IMR-90 (cell line): ENCODE measurements at regions not wholly inside any gene's neighbourhood (a gene's known extent, or its start where the extent isn't known, plus 50 kb on each side); places are given as distances from the start of the nearest gene placed in this dataset.
A peak's percentile ranks its signal among the peaks of the same experiment; 100 is the strongest.

Source experiments
- ATAC-seq: fragments of 200-7000 bp; cut with Tn5 transposase; 2 replicates; pipeline ENCODE4 v1.9.1; 2020; ENCODE audit warnings: low read depth, mild to moderate bottlenecking, moderate library complexity
- BruUV-seq: library from RNA; stranded (reverse); fragments of 400-500 nt; replicated peaks from 2 replicates; lab custom pipeline; 2021; lab: Mats Ljungman, UMichigan
- CTCF ChIA-PET: fragments of 300-600 bp; formaldehyde crosslinking; extraction: SDS; loops from one replicate; lab custom pipeline; 2021; ENCODE audit warnings: antibody characterized with exemption; lab: Yijun Ruan, JAX
- POLR2A ChIA-PET: fragments of 300-600 bp; sonication (Branson Sonifier 250); formaldehyde crosslinking; loops from one replicate; lab custom pipeline; 2022; ENCODE audit warnings: antibody characterized with exemption; ENCODE audit not compliant: unreplicated experiment; lab: Charles Lee
- DNase-seq: peaks from one replicate; pipeline ENCODE4 v3.0.0; 2013
- H2AFZ ChIP-seq: replicated peaks from 2 replicates; pipeline ENCODE3; 2013; ENCODE audit warnings: low read length, mild to moderate bottlenecking; ENCODE audit not compliant: poor library complexity
- H2AK5ac ChIP-seq: 2 replicates; pipeline ENCODE4 v1.6.1; 2013; ENCODE audit warnings: low read depth, low read length, inconsistent platforms
- H2AK9ac ChIP-seq: replicated peaks from 2 replicates; pipeline ENCODE3; 2013; ENCODE audit warnings: mild to moderate bottlenecking, low read depth, low read length, moderate library complexity; ENCODE audit not compliant: poor library complexity
- H2BK120ac ChIP-seq: 2 replicates; pipeline ENCODE4 v1.6.1; 2013; ENCODE audit warnings: low read depth, low read length, inconsistent platforms
- H2BK15ac ChIP-seq: 3 replicates; pipeline ENCODE4 v1.6.1; 2013; ENCODE audit warnings: low read depth, low read length, inconsistent platforms
- H2BK20ac ChIP-seq: 2 replicates; pipeline ENCODE4 v1.6.1; 2013; ENCODE audit warnings: low read depth, mild to moderate bottlenecking, inconsistent platforms, low read length, moderate library complexity
- H2BK5ac ChIP-seq: 2 replicates; pipeline ENCODE4 v1.6.1; 2013; ENCODE audit warnings: mild to moderate bottlenecking, low read depth, low read length, inconsistent platforms; ENCODE audit not compliant: poor library complexity, severe bottlenecking
- H3K14ac ChIP-seq: replicated peaks from 2 replicates; pipeline ENCODE4 v1.6.1; 2013; ENCODE audit warnings: low read depth, low read length, inconsistent platforms
- H3K18ac ChIP-seq: 2 replicates; pipeline ENCODE4 v1.6.1; 2013; ENCODE audit warnings: low read depth, low read length, control low read depth
- H3K23ac ChIP-seq: 2 replicates; pipeline ENCODE4 v1.6.1; 2013; ENCODE audit warnings: low read depth, low read length, inconsistent platforms
- H3K27ac ChIP-seq: 2 replicates; pipeline ENCODE4 v1.5.1; 2013; ENCODE audit warnings: mild to moderate bottlenecking, control low read depth, low read length; ENCODE audit not compliant: insufficient read depth
- H3K27me3 ChIP-seq: 2 replicates; pipeline ENCODE4 v1.6.1; 2013; ENCODE audit warnings: low read length; ENCODE audit not compliant: control insufficient read depth, insufficient read depth
- H3K36me3 ChIP-seq: 2 replicates; pipeline ENCODE4 v1.6.1; 2013; ENCODE audit warnings: low read length, mixed read lengths; ENCODE audit not compliant: control insufficient read depth, insufficient read depth
- H3K4ac ChIP-seq: 2 replicates; pipeline ENCODE4 v1.6.1; 2013; ENCODE audit warnings: low read depth, low read length, inconsistent platforms
- H3K4me1 ChIP-seq: 2 replicates; pipeline ENCODE4 v1.6.1; 2013; ENCODE audit warnings: low read length, mixed read lengths; ENCODE audit not compliant: control insufficient read depth, insufficient read depth
- H3K4me2 ChIP-seq: 2 replicates; pipeline ENCODE4 v1.6.1; 2013; ENCODE audit warnings: low read depth, mild to moderate bottlenecking, control low read depth, low read length, moderate library complexity
- H3K4me3 ChIP-seq: 2 replicates; pipeline ENCODE4 v1.5.1; 2013; ENCODE audit warnings: low read depth, mild to moderate bottlenecking, control low read depth, low read length, moderate library complexity; ENCODE audit not compliant: insufficient read depth
- H3K56ac ChIP-seq: 2 replicates; pipeline ENCODE4 v1.6.1; 2013; ENCODE audit warnings: low read length, inconsistent platforms; ENCODE audit not compliant: insufficient read depth; ENCODE audit errors: extremely low read depth
- H3K79me1 ChIP-seq, 2 experiments: 2 replicates each; pipeline ENCODE4 v1.6.1; 2013; ENCODE audit warnings: low read length in 2 of 2, inconsistent platforms in 1 of 2, low read depth in 1 of 2
- H3K9ac ChIP-seq: 2 replicates; pipeline ENCODE4 v1.6.1; 2013; ENCODE audit warnings: low read depth, low read length, control low read depth
- H3K9me1 ChIP-seq: 2 replicates; pipeline ENCODE4 v1.6.1; 2013; ENCODE audit warnings: low read length, inconsistent platforms; ENCODE audit not compliant: insufficient read depth
- H3K9me3 ChIP-seq: 2 replicates; pipeline ENCODE4 v1.6.1; 2013; ENCODE audit warnings: low read length; ENCODE audit not compliant: control insufficient read depth, insufficient read depth
- H4K20me1 ChIP-seq: 2 replicates; pipeline ENCODE4 v1.6.1; 2013; ENCODE audit warnings: low read length, inconsistent platforms; ENCODE audit not compliant: insufficient read depth
- H4K5ac ChIP-seq: 2 replicates; pipeline ENCODE4 v1.6.1; 2013; ENCODE audit warnings: mild to moderate bottlenecking, low read depth, low read length, control low read depth
- H4K8ac ChIP-seq, 2 experiments: 2 replicates each; pipeline ENCODE4 v1.6.1; 2013; ENCODE audit warnings: low read depth in 2 of 2, low read length in 2 of 2, control low read depth in 1 of 2, inconsistent platforms in 1 of 2
- H4K91ac ChIP-seq: 2 replicates; pipeline ENCODE4 v1.6.1; 2013; ENCODE audit warnings: low read depth, low read length, inconsistent platforms; ENCODE audit not compliant: insufficient read depth
- BHLHE40 ChIP-seq: fragments of 150-350 bp; IDR thresholded peaks from 2 replicates; pipeline ENCODE4 v1.6.1; 2016; ENCODE audit warnings: mild to moderate bottlenecking, low read depth, low read length
- CHD1 ChIP-seq: IDR thresholded peaks from 2 replicates; pipeline ENCODE4 v1.6.1; 2012; ENCODE audit warnings: low read depth, low read length, improper control_type of control experiment
- CTCF ChIP-seq: conservative IDR thresholded peaks from 2 replicates; pipeline ENCODE4 v1.5.1; 2012; ENCODE audit warnings: mild to moderate bottlenecking, low read depth, low read length, improper control_type of control experiment
- ELK1 ChIP-seq: fragments of 150-350 bp; IDR thresholded peaks from 2 replicates; pipeline ENCODE4 v1.6.1; 2016; ENCODE audit warnings: low read depth, mild to moderate bottlenecking, low read length, moderate library complexity, borderline replicate concordance
- FOS ChIP-seq: fragments of 150-350 bp; IDR thresholded peaks from 2 replicates; pipeline ENCODE4 v1.6.1; 2016; ENCODE audit warnings: low read depth, low read length
- MAFK ChIP-seq: IDR thresholded peaks from 2 replicates; pipeline ENCODE4 v1.6.1; 2012; ENCODE audit warnings: low read depth, low read length, improper control_type of control experiment
- MAZ ChIP-seq: IDR thresholded peaks from 2 replicates; pipeline ENCODE4 v1.6.1; 2012; ENCODE audit warnings: low read depth, mild to moderate bottlenecking, low read length, improper control_type of control experiment, moderate library complexity, borderline replicate concordance
- MXI1 ChIP-seq: IDR thresholded peaks from 2 replicates; pipeline ENCODE4 v1.6.1; 2012; ENCODE audit warnings: low read depth, mild to moderate bottlenecking, low read length, moderate library complexity, borderline replicate concordance
- NFE2L2 ChIP-seq: fragments of 150-350 bp; IDR thresholded peaks from 2 replicates; pipeline ENCODE4 v1.6.1; 2016; ENCODE audit warnings: low read depth, mild to moderate bottlenecking, low read length
- RCOR1 ChIP-seq: IDR thresholded peaks from 2 replicates; pipeline ENCODE4 v1.6.1; 2012; ENCODE audit warnings: mild to moderate bottlenecking, low read length, improper control_type of control experiment; ENCODE audit not compliant: insufficient replicate concordance
- RFX5 ChIP-seq: IDR thresholded peaks from 2 replicates; pipeline ENCODE4 v1.8.0; 2012; ENCODE audit warnings: low read depth, mild to moderate bottlenecking, low read length, moderate library complexity
- SMC3 ChIP-seq: fragments of 150-350 bp; IDR thresholded peaks from 2 replicates; pipeline ENCODE4 v1.6.1; 2016; ENCODE audit warnings: low read depth, mild to moderate bottlenecking, antibody characterized with exemption, low read length, moderate library complexity
- WGBS, 2 experiments: methylation state at CpG; one replicate each; pipeline versions ENCODE4 v1.1.5 to v1.1.7; 2013; ENCODE audit warnings: missing lambda C conversion rate in 2 of 2; ENCODE audit not compliant: insufficient read length in 1 of 2; ENCODE audit errors: extremely low coverage in 2 of 2; 5-methylcytosine and 5-hydroxymethylcytosine counted together
- dilution Hi-C: fragments of 300-500 bp; cut with HindIII; formaldehyde crosslinking; loops from one replicate; pipeline ENCODE4 v1.14.3; 2018; ENCODE audit warnings: low sequenced_read_pairs; ENCODE audit not compliant: unreplicated experiment
- in situ Hi-C: fragments of 300-500 bp; cut with MboI; formaldehyde crosslinking; loops from 3 replicates; pipeline ENCODE4 v1.14.3; 2019; ENCODE audit warnings: low sequenced_read_pairs, inconsistent platforms, mixed read lengths
- intact Hi-C: fragments of 100-400 bp; cut with micrococcal nuclease; formaldehyde crosslinking; loops from 2 replicates; pipeline ENCODE4 v1.10.0; 2022
- TF ChIP-seq, protein P1 (sequence below): fragments of 150-350 bp; IDR thresholded peaks from 2 replicates; pipeline ENCODE4 v1.6.1; 2017; ENCODE audit warnings: mild to moderate bottlenecking, antibody characterized with exemption, low read length, low read depth

- H3K9ac ChIP-seq, result no peak overlapping the region
- peaks cover 5% of the 10 kb centered on the region for H3K4me1 ChIP-seq
- no peak overlapping the region for H3K18ac ChIP-seq
- no peaks in the 10 kb centered on the region for H3K36me3 ChIP-seq
- WGBS, 2 experiments, result no CpG with 5 or more reads among the region's 1 CpG
- H2AFZ ChIP-seq, result no peak overlapping the region
- H2AK9ac ChIP-seq, result no peak overlapping the region
- no peak overlapping the region for H4K8ac ChIP-seq
- no peaks in the 10 kb centered on the region for H3K9me3 ChIP-seq
- ChIA-PET CTCF (interaction anchor here (1.5 kb wide), 1 partner anchor 35 kb away, joined by 4 read pairs; no protein-coding TSS in a partner anchor), POLR2A (no interaction called here)
- no peak overlapping the region for H2BK20ac ChIP-seq
- H2BK5ac ChIP-seq, result no peak overlapping the region
- H3K56ac ChIP-seq, result no peak overlapping the region
- intact Hi-C loops (no loop called here), dilution Hi-C loops (no loop called here), in situ Hi-C loops (loop anchor here (25.0 kb wide), 1 partner anchor 262 kb away; no protein-coding TSS in a partner anchor)
- H4K5ac ChIP-seq, result no peak overlapping the region
- no peaks in the 10 kb centered on the region for H3K79me1 ChIP-seq
- H3K4ac ChIP-seq, result 0 out of 2 replicates have a peak overlapping the region, but pooled peaks have one; percentile 2
- ATAC-seq (no peak), DNase-seq (no peak)
- no peaks in the 10 kb centered on the region for H3K27me3 ChIP-seq
- no peak overlapping the region for H3K4me3 ChIP-seq
- H3K23ac ChIP-seq, result no peak overlapping the region
- H2AK5ac ChIP-seq, result no peak overlapping the region
- H2BK15ac ChIP-seq, result no peak overlapping the region
- no peak overlapping the region for H4K91ac ChIP-seq
- no peak overlapping the region; the same call in 1 of the 2 replicates for H2BK120ac ChIP-seq
- no peaks in the 10 kb centered on the region for H4K20me1 ChIP-seq
- 0 out of 2 replicates have a peak overlapping the region, but pooled peaks have one; percentile 19 for H3K14ac ChIP-seq
- H3K27ac ChIP-seq, result no peak overlapping the region
- BruUV-seq, result no TSS peak
- TF ChIP-seq MAZ, result no peak
- TF ChIP-seq RCOR1, result no peak
- no peak for TF ChIP-seq CHD1
- TF ChIP-seq BHLHE40, result no peak
- TF ChIP-seq, protein P1, sequence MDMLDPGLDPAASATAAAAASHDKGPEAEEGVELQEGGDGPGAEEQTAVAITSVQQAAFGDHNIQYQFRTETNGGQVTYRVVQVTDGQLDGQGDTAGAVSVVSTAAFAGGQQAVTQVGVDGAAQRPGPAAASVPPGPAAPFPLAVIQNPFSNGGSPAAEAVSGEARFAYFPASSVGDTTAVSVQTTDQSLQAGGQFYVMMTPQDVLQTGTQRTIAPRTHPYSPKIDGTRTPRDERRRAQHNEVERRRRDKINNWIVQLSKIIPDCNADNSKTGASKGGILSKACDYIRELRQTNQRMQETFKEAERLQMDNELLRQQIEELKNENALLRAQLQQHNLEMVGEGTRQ, result no peak
- TF ChIP-seq MXI1, result no peak
- no peak for TF ChIP-seq NFE2L2
- no peak for TF ChIP-seq MAFK
- no peak for TF ChIP-seq RFX5
- no peak for TF ChIP-seq SMC3
- TF ChIP-seq CTCF, result no peak
- no peak for TF ChIP-seq ELK1
- TF ChIP-seq FOS, result no peak
- no peak overlapping the region for H3K4me2 ChIP-seq
- peaks cover 13% of the 10 kb centered on the region for H3K9me1 ChIP-seq
Measured at GRCh38 chr12:46948936-46949545, 123.2 kb upstream of the SLC38A4 start.
